Stimulated activated CD4-positive, alpha-beta T cell treated with anti-CD3 and anti-CD28 coated beads, Interleukin-12 subunit alpha, Interleukin-12 subunit beta, amount 100 ng/mL, for 24 hours (primary cell): ENCODE measurements at regions not wholly inside any gene's neighbourhood (a gene's known extent, or its start where the extent isn't known, plus 50 kb on each side); places are given as distances from the start of the nearest gene placed in this dataset.

ENCODE experiments used
- DNase-seq, 2 experiments: peaks; one replicate each; pipeline ENCODE4 v3.0.0-alpha.2; 2020; ENCODE audit warnings: low read depth in 2 of 2

DNA sequence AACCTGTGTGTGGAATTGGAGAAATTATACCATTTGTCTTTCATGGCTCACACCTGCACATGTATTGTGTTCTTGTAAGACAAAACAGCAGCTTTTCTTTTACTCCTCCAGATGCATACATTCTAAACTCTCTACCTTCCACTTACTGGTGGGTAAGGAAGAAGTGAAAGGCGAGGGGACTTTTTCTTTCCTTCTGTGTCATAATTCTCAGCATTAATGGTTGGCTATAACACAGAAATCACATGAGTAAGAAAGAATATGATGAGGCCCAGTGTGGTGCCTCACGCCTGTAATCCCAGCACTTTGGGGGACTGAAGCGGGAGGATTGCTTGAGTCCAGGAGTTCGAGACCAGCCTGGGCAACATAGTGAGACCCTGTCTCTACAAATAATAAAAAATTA is 57.8 kb upstream of the SHANK2 start:
- DNase-seq = no peak

GRCh38 chr11:71309611-71310010 is 57.2 kb upstream of the SHANK2 start:
- no peak for DNase-seq

DNA sequence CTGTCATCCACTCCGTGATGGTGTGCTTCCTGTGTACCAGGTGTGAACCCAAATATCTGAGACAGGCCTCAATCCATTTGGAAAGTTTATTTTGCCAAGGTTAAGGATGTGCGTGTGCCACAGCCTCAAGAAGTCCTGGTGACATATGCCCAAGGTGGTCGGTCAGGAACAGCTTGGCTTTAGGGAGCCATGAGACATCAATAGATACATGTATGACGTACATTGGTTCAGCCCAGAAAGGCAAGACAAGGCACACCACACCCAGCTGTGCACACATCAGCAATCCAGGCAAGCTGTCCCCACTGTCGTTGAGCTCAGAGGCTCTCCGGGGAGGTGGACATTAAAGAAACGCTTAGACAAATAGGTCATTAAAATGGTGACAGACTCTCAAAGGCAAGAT is 56.8 kb upstream of the SHANK2 start:
- DNase-seq = no peak

DNA sequence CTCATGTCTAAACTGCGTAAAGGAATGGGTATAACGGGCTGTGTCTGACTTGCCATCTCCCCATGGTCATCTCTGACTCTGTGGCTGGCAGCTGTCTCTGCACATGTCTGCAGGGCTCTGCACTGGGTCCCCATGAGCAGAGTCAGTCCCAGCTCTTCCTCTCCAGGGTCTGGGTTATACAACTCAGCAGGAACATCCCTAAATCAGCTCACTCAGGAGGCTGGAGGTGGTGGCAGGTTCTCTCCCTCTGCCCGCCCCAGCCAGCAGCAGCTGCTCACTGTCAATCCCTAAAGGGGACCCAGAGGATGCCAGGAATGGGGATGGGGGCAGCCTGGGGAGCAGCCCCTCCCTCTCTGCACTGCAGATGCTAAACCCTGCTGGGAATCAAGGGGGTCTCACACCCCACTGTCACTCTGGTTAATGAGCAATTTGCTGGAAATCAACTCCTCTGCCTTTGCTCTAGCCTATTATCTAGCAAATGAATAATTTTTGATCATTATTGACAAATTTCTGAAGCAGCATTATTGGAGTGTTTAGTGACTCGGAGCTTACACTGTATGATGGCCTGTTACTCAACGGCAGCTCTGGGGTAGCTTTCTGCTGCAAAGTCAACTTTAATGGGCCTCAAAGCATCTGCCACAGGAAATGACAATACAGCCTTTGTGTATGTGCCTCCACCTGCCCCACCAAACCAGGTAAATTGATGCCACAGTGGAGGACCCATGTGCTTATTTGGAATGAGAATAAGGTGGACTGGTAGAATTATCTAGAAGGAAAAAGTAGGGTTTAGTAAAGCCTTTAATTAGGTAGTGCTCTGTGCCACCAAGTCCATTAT is 55.7 kb upstream of the SHANK2 start:
- DNase-seq = no peak

DNA sequence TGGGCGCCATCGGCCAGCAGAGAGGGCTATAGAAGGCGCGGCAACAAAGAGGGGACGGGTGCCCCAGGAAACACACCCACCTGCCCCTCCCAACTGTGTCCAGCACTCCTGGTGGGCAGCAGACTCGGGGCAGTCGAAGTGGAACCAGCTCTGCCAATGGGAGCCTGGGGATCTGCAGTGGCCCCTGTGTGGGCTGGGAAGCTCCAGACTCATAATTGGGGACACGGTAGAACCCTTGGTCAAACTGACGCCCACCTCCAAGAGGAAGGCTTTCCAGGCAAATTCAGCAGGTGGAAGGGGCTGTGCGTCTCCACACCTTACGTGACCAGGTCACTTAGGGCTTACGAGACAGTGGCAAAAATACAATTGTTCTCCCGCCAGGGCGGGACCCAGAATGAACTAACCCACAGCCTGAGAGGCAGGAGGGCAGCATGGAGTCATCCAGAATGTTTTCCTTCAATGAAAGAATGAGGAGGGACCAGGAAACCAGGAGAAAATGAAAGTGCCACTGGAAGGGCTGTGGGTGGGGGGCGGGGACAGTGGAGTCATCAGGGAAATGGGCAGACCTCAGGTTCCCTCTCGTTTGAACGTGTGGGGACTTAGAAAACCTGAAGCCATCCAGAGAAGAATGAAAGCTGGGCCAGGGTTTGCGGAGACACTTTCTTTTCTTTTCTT is 53.2 kb upstream of the SHANK2 start:
- DNase-seq = no peak

DNA sequence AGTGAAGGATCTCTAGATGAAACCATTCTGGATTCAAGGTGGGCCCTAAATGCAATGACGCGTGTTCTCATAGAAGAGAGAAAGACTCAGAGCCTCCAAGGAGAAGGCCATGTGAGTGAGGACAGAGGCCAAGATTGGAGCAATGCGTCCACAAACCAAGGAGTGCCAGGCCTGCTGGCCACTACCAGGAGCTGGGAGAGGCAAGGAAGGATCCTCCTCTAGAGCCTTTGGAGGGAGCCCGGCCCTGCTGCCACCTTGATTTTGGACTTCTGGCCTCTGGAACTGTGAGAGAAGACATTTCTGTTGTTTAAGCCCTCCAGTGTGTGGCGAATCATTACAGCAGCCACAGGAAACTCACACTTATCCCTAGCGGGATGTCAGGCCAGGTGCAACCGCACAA is 52.7 kb upstream of the SHANK2 start:
- no peak for DNase-seq

- DNase-seq = no peak
These were observed 52.1 kb upstream of the SHANK2 start for GRCh38 chr11:71304491-71304890.

- DNase-seq = no peak
These were observed 51.7 kb upstream of the SHANK2 start for GRCh38 chr11:71304045-71304444.

DNA sequence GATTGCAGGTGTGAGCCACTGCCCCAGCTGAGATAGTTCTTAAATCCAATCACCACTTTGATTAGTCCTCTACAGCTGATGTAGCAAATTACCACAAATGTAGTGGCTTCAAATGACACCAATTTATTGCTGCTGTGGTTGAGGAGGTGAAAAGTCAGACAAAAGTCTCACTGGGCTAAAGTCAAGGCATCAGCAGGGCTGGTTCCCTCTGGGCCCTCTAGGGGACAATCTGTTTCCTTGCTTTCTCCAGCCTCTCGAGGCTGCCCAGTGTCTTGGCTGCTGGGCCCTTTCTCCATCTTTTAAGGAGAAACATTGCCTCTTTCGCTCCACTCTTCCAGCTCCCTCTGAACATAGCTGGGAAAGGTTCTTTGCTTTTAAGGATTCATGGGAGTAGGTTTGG is 50.5 kb upstream of the SHANK2 start:
- DNase-seq = no peak

DNA sequence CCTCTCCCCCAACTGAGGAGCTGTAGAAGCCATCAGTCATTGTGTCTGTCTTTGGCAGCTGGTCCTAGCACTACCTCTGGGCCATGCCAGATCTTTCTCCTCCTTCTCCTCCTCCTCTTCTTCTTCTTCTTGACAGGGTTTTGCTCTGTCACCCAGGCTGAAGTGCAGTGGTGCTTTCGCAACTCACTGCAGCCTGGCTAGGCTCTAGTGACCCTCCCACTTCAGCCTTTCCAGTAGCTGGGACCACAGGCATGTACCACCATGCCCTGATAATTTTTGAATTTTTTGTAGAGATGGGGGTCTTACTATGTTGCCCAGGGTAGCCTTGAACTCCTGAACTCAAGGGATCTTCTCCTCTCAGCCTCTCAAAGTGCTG is 50.1 kb upstream of the SHANK2 start:
- DNase-seq = no peak
